Osteocyte (in vitro differentiated cells): ENCODE measurements at regions not wholly inside any gene's neighbourhood (a gene's known extent, or its start where the extent isn't known, plus 50 kb on each side); places are given as distances from the start of the nearest gene placed in this dataset.

Experiments used
- DNase-seq: peaks from one replicate; pipeline ENCODE4 v3.0.0; 2021; ENCODE audit warnings: mixed read lengths; ENCODE audit not compliant: unreplicated experiment; ENCODE audit errors: extremely low spot score
- H3K27ac Mint-ChIP-seq: one replicate; pipeline ENCODE4 v1.8.0; 2021; ENCODE audit warnings: mild to moderate bottlenecking, mixed read lengths; ENCODE audit not compliant: unreplicated experiment
- H3K27me3 Mint-ChIP-seq: one replicate; pipeline ENCODE4 v1.8.0; 2021; ENCODE audit warnings: mixed read lengths; ENCODE audit not compliant: unreplicated experiment
- H3K36me3 Mint-ChIP-seq: one replicate; pipeline ENCODE4 v1.8.0; 2021; ENCODE audit warnings: mixed read lengths; ENCODE audit not compliant: unreplicated experiment
- H3K4me1 Mint-ChIP-seq: one replicate; pipeline ENCODE4 v1.8.0; 2021; ENCODE audit warnings: mixed read lengths; ENCODE audit not compliant: unreplicated experiment
- H3K4me3 Mint-ChIP-seq: one replicate; pipeline ENCODE4 v1.8.0; 2021; ENCODE audit warnings: mild to moderate bottlenecking, moderate library complexity, mixed read lengths; ENCODE audit not compliant: unreplicated experiment
- H3K9me3 Mint-ChIP-seq: one replicate; pipeline ENCODE4 v1.8.0; 2021; ENCODE audit warnings: mixed read lengths; ENCODE audit not compliant: unreplicated experiment
- CTCF ChIP-seq: fragments of 200-600 bp; sonication (generic); IDR thresholded peaks from 2 replicates; pipeline ENCODE4 v1.5.0; 2021; ENCODE audit warnings: antibody characterized with exemption, mild to moderate bottlenecking, moderate library complexity

GRCh38 chr15:36067483-36068274, 511.7 kb upstream of the CDIN1 start:
- TF ChIP-seq CTCF = no peak
- Mint-ChIP-seq H3K27me3 (no peaks in the 10 kb centered on the region), H3K27ac (no peak overlapping the region), H3K36me3 (no peaks in the 10 kb centered on the region), H3K9me3 (no peaks in the 10 kb centered on the region), H3K4me3 (no peak overlapping the region), H3K4me1 (no peaks in the 10 kb centered on the region)
- DNase-seq = no peak

GRCh38 chr15:36075333-36075732, 504.1 kb upstream of the CDIN1 start:
- Mint-ChIP-seq H3K9me3 (peaks cover 18% of the 10 kb centered on the region), H3K36me3 (no peaks in the 10 kb centered on the region), H3K4me3 (no peak overlapping the region), H3K4me1 (peaks cover 14% of the 10 kb centered on the region), H3K27ac (peak overlapping the region; percentile 19), H3K27me3 (no peaks in the 10 kb centered on the region)
- no peak for DNase-seq
- TF ChIP-seq CTCF = no peak

- peaks cover 14% of the 10 kb centered on the region for H3K4me1 Mint-ChIP-seq
- no peak for TF ChIP-seq CTCF
- H3K27me3 Mint-ChIP-seq = no peaks in the 10 kb centered on the region
- H3K27ac Mint-ChIP-seq = no peak overlapping the region
- H3K9me3 Mint-ChIP-seq = peaks cover 37% of the 10 kb centered on the region
- peaks cover 8% of the 10 kb centered on the region for H3K36me3 Mint-ChIP-seq
- no peak for DNase-seq
- no peak overlapping the region for H3K4me3 Mint-ChIP-seq
Measured at GRCh38 chr15:36079021-36079420, 500.4 kb upstream of the CDIN1 start.

GRCh38 chr15:36080759-36081158, 498.7 kb upstream of the CDIN1 start:
- no peak for TF ChIP-seq CTCF
- Mint-ChIP-seq H3K9me3 (peaks cover 37% of the 10 kb centered on the region), H3K27me3 (no peaks in the 10 kb centered on the region), H3K4me3 (no peak overlapping the region), H3K36me3 (peaks cover 8% of the 10 kb centered on the region), H3K27ac (no peak overlapping the region), H3K4me1 (peaks cover 3% of the 10 kb centered on the region)
- DNase-seq = no peak

GRCh38 chr15:36090286-36090946, 489.0 kb upstream of the CDIN1 start:
- peaks cover 16% of the 10 kb centered on the region for H3K9me3 Mint-ChIP-seq
- no peak overlapping the region for H3K4me3 Mint-ChIP-seq
- peaks cover 3% of the 10 kb centered on the region for H3K4me1 Mint-ChIP-seq
- no peak overlapping the region for H3K27ac Mint-ChIP-seq
- H3K36me3 Mint-ChIP-seq = peaks cover 2% of the 10 kb centered on the region
- no peak for TF ChIP-seq CTCF
- no peaks in the 10 kb centered on the region for H3K27me3 Mint-ChIP-seq
- no peak for DNase-seq
